Suprapubic skin (tissue), 3 donors: ENCODE measurements at regions not wholly inside any gene's neighbourhood (a gene's known extent, or its start where the extent isn't known, plus 50 kb on each side); places are given as distances from the start of the nearest gene placed in this dataset.

Experiments
- POLR2A ChIP-seq, 2 donors: fragments of 450-650 bp; IDR thresholded peaks; one replicate each; pipeline ENCODE4 v1.6.1; 2017; ENCODE audit warnings: antibody characterized with exemption in 2 of 2, mild to moderate bottlenecking in 2 of 2, moderate library complexity in 2 of 2
- TF ChIP-seq, protein P1 (sequence below), 2 donors: fragments of 200-600 bp in 1 of 2; fragments of 450-650 bp in 1 of 2; sonication (generic) in 1 of 2; IDR thresholded peaks; one replicate each; pipeline ENCODE4 v1.5.1; 2016 to 2019; ENCODE audit warnings: antibody characterized with exemption in 2 of 2, mild to moderate bottlenecking in 1 of 2, moderate library complexity in 1 of 2

DNA sequence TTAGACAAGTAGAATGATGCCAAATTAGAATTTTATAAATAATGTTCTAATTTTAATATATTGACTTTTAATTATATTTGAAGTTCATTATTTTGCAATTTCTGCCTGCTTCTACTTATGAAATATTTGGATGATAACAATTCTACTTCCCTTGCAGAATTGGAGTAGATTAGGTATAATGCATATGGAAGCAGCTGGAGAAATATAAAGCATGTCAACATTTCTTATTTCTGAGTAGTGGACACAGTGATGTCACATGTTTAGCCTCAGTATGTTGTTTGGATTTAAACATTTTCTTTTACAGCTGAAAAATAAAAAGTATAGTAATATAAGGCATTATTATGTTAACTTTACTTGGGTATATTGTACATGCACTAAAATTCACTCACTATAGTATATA lies 344.2 kb upstream of the E2F7 start:
- no peak for TF ChIP-seq POLR2A (IDR thresholded peaks at IDR 0.05)
- TF ChIP-seq, protein P1, sequence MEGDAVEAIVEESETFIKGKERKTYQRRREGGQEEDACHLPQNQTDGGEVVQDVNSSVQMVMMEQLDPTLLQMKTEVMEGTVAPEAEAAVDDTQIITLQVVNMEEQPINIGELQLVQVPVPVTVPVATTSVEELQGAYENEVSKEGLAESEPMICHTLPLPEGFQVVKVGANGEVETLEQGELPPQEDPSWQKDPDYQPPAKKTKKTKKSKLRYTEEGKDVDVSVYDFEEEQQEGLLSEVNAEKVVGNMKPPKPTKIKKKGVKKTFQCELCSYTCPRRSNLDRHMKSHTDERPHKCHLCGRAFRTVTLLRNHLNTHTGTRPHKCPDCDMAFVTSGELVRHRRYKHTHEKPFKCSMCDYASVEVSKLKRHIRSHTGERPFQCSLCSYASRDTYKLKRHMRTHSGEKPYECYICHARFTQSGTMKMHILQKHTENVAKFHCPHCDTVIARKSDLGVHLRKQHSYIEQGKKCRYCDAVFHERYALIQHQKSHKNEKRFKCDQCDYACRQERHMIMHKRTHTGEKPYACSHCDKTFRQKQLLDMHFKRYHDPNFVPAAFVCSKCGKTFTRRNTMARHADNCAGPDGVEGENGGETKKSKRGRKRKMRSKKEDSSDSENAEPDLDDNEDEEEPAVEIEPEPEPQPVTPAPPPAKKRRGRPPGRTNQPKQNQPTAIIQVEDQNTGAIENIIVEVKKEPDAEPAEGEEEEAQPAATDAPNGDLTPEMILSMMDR (IDR thresholded peaks at IDR 0.05): no peak
